ENCODE measurements at regions not wholly inside any gene's neighbourhood (a gene's known extent, or its start where the extent isn't known, plus 50 kb on each side); places are given as distances from the start of the nearest gene placed in this dataset.

DNA sequence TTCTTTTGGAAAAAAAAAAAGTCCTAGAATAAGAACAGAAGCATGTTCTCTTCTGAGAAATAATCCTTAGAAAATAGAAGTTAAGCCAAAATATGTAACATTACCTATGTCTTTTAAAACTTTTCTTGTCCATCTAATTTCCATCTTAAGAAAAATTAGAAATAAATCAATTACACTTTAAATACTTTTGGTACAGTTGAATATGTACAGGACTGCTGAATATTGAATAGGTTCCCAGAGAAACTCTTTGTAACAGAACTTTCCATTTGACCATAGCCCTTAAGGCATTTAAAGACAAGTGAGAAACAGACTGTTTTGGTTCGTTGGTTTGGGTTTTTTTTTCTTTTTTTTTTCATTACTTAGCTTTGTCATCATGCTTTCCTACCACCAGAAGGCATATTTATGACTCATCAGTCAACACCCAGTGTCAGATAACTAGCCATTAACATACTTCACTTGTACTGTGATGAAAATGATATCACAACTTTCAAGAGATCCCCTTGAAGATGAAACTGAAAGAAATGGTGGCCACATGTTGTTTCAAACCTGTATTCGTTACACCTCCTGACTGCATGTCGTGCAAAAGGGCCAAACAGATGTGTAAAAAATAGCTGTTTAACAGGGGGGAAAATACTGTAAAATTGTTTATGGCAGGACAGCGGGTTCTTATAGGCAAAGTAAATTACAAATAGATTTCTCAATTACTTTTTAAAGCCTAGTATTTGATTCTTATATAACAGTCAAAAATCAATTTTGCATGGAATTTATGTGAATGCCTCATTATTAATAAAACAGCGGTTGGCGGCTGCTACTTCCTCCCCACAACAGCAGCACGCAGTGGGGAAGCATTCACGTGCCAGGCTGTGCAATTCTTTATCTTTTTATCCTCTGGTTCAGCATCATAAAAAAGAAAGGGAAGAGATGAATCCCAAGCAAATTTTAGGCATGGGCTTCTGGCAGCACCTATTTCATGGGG lies 280.7 kb upstream of the HNRNPA3 start:
- WGBS (ENCODE audit: extremely low coverage, insufficient coverage, low lambda C conversion rate): no CpG with 5 or more reads among the region's 8 CpGs

DNA sequence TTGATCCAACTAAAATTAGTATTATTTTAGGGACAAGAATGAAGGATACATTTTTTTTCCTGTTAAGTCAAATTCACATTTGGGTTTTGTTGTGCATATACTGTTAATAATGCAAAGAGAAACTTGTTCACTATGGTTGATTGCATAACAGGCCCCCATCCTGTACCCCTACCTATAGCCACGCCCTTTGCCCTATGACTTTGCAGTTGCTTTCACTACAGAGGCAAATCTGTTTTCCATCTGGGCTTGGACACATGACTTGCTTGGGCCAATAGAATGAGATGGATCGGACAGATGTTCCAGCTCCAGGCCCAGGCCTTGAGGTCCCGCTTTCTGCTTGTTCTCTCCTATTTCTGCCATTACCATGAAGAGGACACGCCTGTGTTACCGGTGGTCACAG lies 278.5 kb upstream of the HNRNPA3 start:
- WGBS (ENCODE audit: extremely low coverage, insufficient coverage, low lambda C conversion rate): no CpG with 5 or more reads among the region's 5 CpGs

More for the DNA sequence above, 280.7 kb upstream of the HNRNPA3 start:
- no peak overlapping the region for H3K18ac ChIP-seq (ENCODE audit: low read length)
- H3K4me2 ChIP-seq (ENCODE audit: low read length): no peak overlapping the region
- no peak overlapping the region for H3K4me3 ChIP-seq (ENCODE audit: low read length)
- H3K36me3 ChIP-seq (ENCODE audit: control insufficient read depth, insufficient read depth, low read length): no peaks in the 10 kb centered on the region
- H3K9ac ChIP-seq (ENCODE audit: low read length): no peak overlapping the region
- no peak overlapping the region for H2BK15ac ChIP-seq (replicated peaks; ENCODE audit: low read depth)
- H4K8ac ChIP-seq (ENCODE audit: low read depth, low read length): no peak overlapping the region
- H4K5ac ChIP-seq (ENCODE audit: low read length): no peak overlapping the region
- no peak overlapping the region for H2AK5ac ChIP-seq (ENCODE audit: low read length)
- H3K4me1 ChIP-seq (ENCODE audit: control insufficient read depth, low read depth, low read length): no peaks in the 10 kb centered on the region
- H3K4ac ChIP-seq (ENCODE audit: low read depth, low read length): no peak overlapping the region
- peaks cover 2% of the 10 kb centered on the region for H3K27me3 ChIP-seq (ENCODE audit: insufficient read depth, low read length, poor library complexity)
- no peak overlapping the region for H2BK120ac ChIP-seq (ENCODE audit: low read depth, low read length)
- H3K27ac ChIP-seq (ENCODE audit: low read depth, low read length): no peak overlapping the region
- H3K23ac ChIP-seq (ENCODE audit: low read length): no peak overlapping the region
- DNase-seq: peak; percentile 51
- H2BK5ac ChIP-seq (ENCODE audit: low read length): no peak overlapping the region
- no peaks in the 10 kb centered on the region for H3K79me1 ChIP-seq (ENCODE audit: low read length)
- H3K79me2 ChIP-seq (ENCODE audit: control insufficient read depth, insufficient read depth, low read length): no peaks in the 10 kb centered on the region
- H3K56ac ChIP-seq (ENCODE audit: low read length): no peak overlapping the region

DNA sequence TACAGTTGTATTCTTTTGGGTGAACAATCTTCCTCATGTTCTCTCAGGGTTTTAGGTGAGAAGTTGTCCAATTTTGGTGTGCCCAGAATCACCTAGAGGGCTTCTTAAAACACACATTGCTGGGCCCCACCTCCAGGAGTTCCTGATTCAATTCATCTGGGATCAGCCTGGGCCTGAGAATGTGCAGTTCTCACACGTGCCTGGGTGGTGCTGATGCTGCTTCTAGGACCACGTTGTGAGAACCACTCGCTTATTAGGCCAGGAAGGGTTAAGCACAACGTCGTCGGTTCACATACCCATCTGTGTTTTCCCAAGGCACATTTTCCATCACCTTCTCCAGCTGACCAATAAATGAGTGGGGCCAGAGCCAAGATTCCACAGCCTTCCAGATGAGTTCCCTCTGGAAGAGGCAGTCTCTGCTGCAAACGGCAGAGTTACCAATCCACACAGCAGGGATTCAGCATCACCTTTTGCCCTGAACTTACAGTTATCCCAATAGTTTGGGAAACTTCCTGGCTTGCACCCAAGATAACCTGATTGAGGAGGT lies 277.7 kb upstream of the HNRNPA3 start:
- H4K8ac ChIP-seq (ENCODE audit: low read depth, low read length): no peak overlapping the region
- H3K9ac ChIP-seq (ENCODE audit: low read length): no peak overlapping the region
- no peak overlapping the region for H3K23ac ChIP-seq (ENCODE audit: low read length)
- H2BK120ac ChIP-seq (ENCODE audit: low read depth, low read length): no peak overlapping the region
- no peak overlapping the region for H3K4me3 ChIP-seq (ENCODE audit: low read length)
- no peak overlapping the region for H4K5ac ChIP-seq (ENCODE audit: low read length)
- H3K18ac ChIP-seq (ENCODE audit: low read length): no peak overlapping the region
- no peaks in the 10 kb centered on the region for H3K27me3 ChIP-seq (ENCODE audit: insufficient read depth, low read length, poor library complexity)
- DNase-seq: peak; percentile 18
- H2BK5ac ChIP-seq (ENCODE audit: low read length): no peak overlapping the region
- no peak overlapping the region for H3K27ac ChIP-seq (ENCODE audit: low read depth, low read length)
- no peak overlapping the region for H2AK5ac ChIP-seq (ENCODE audit: low read length)
- H3K4me2 ChIP-seq (ENCODE audit: low read length): no peak overlapping the region
- no peak overlapping the region for H3K4ac ChIP-seq (ENCODE audit: low read depth, low read length)
- no peaks in the 10 kb centered on the region for H3K79me1 ChIP-seq (ENCODE audit: low read length)
- no peaks in the 10 kb centered on the region for H3K79me2 ChIP-seq (ENCODE audit: control insufficient read depth, insufficient read depth, low read length)
- WGBS (ENCODE audit: extremely low coverage, insufficient coverage, low lambda C conversion rate): no CpG with 5 or more reads among the region's 7 CpGs
- H3K36me3 ChIP-seq (ENCODE audit: control insufficient read depth, insufficient read depth, low read length): no peaks in the 10 kb centered on the region
- H3K4me1 ChIP-seq (ENCODE audit: control insufficient read depth, low read depth, low read length): no peaks in the 10 kb centered on the region
- H3K56ac ChIP-seq (ENCODE audit: low read length): no peak overlapping the region
- H2BK15ac ChIP-seq (replicated peaks; ENCODE audit: low read depth): no peak overlapping the region

More for the DNA sequence above, 278.5 kb upstream of the HNRNPA3 start:
- no peak overlapping the region for H4K8ac ChIP-seq (ENCODE audit: low read depth, low read length)
- H3K56ac ChIP-seq (ENCODE audit: low read length): no peak overlapping the region
- H3K79me1 ChIP-seq (ENCODE audit: low read length): no peaks in the 10 kb centered on the region
- H4K5ac ChIP-seq (ENCODE audit: low read length): no peak overlapping the region
- H3K27me3 ChIP-seq (ENCODE audit: insufficient read depth, low read length, poor library complexity): no peaks in the 10 kb centered on the region
- H3K23ac ChIP-seq (ENCODE audit: low read length): no peak overlapping the region
- H3K4me2 ChIP-seq (ENCODE audit: low read length): no peak overlapping the region
- H2BK5ac ChIP-seq (ENCODE audit: low read length): no peak overlapping the region
- no peak overlapping the region for H2BK120ac ChIP-seq (ENCODE audit: low read depth, low read length)
- H3K4me1 ChIP-seq (ENCODE audit: control insufficient read depth, low read depth, low read length): no peaks in the 10 kb centered on the region
- no peaks in the 10 kb centered on the region for H3K36me3 ChIP-seq (ENCODE audit: control insufficient read depth, insufficient read depth, low read length)
- no peaks in the 10 kb centered on the region for H3K79me2 ChIP-seq (ENCODE audit: control insufficient read depth, insufficient read depth, low read length)
- H3K4ac ChIP-seq (ENCODE audit: low read depth, low read length): no peak overlapping the region
- no peak overlapping the region for H3K9ac ChIP-seq (ENCODE audit: low read length)
- no peak for DNase-seq
- H2BK15ac ChIP-seq (replicated peaks; ENCODE audit: low read depth): no peak overlapping the region
- H2AK5ac ChIP-seq (ENCODE audit: low read length): no peak overlapping the region
- no peak overlapping the region for H3K18ac ChIP-seq (ENCODE audit: low read length)
- H3K27ac ChIP-seq (ENCODE audit: low read depth, low read length): no peak overlapping the region
- no peak overlapping the region for H3K4me3 ChIP-seq (ENCODE audit: low read length)

DNA sequence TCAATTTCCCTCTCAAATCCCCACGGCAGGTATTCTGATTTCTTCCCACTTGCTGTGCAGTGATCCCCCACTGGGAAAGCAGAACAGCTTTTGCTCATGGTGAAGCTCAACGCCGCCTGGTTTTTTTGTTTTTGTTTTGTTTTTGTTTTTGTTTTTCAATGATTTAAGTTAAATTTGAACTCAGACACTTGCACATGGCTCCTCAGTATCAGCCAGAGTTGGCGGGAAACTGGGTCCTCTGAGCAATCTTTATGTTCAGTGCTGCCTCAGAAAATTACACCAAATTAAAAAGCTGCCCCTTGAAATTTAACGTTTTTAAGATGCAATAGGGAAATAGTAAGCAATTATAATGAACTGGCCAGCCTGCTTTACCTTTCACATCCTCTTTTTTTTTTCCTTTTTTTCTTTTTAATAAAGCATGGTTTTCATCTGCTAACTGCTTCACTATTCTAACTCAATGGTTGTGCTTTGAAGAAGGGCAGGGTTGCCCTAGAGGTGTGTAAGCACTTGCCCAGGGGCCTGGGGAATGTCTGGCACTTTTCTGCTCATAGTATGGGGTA lies 277.0 kb upstream of the HNRNPA3 start:
- H3K23ac ChIP-seq (ENCODE audit: low read length): no peak overlapping the region
- H4K8ac ChIP-seq (ENCODE audit: low read depth, low read length): no peak overlapping the region
- DNase-seq: no peak
- no peak overlapping the region for H3K18ac ChIP-seq (ENCODE audit: low read length)
- no peak overlapping the region for H3K4me2 ChIP-seq (ENCODE audit: low read length)
- no peak overlapping the region for H3K56ac ChIP-seq (ENCODE audit: low read length)
- no peaks in the 10 kb centered on the region for H3K27me3 ChIP-seq (ENCODE audit: insufficient read depth, low read length, poor library complexity)
- H3K4me1 ChIP-seq (ENCODE audit: control insufficient read depth, low read depth, low read length): no peaks in the 10 kb centered on the region
- no peak overlapping the region for H3K4ac ChIP-seq (ENCODE audit: low read depth, low read length)
- no peak overlapping the region for H3K4me3 ChIP-seq (ENCODE audit: low read length)
- H2BK15ac ChIP-seq (replicated peaks; ENCODE audit: low read depth): no peak overlapping the region
- H3K36me3 ChIP-seq (ENCODE audit: control insufficient read depth, insufficient read depth, low read length): no peaks in the 10 kb centered on the region
- no peak overlapping the region for H3K27ac ChIP-seq (ENCODE audit: low read depth, low read length)
- no peak overlapping the region for H3K9ac ChIP-seq (ENCODE audit: low read length)
- no peaks in the 10 kb centered on the region for H3K79me2 ChIP-seq (ENCODE audit: control insufficient read depth, insufficient read depth, low read length)
- WGBS (ENCODE audit: extremely low coverage, insufficient coverage, low lambda C conversion rate): no CpG with 5 or more reads among the region's 5 CpGs
- no peak overlapping the region for H2BK120ac ChIP-seq (ENCODE audit: low read depth, low read length)
- H2AK5ac ChIP-seq (ENCODE audit: low read length): no peak overlapping the region
- no peak overlapping the region for H2BK5ac ChIP-seq (ENCODE audit: low read length)
- H4K5ac ChIP-seq (ENCODE audit: low read length): no peak overlapping the region
- no peaks in the 10 kb centered on the region for H3K79me1 ChIP-seq (ENCODE audit: low read length)

DNA sequence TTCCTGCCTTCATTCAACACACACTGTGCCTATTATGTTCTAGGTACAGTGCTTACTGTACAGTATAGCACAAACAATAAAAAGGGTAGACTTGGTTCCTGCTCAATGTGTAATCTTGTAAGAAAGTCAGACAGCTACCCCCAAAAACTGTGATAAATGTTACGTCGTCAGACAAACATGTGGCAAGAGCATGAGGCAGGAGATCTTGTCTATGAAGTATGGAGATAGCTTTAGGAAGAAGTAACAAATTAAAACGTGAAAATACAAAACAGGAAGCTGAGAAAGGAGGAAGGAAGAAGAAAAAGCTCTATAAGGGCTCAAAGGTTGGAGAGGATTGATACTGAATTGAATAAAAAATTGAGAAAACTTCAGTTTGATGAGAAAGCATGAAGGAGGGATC lies 276.2 kb upstream of the HNRNPA3 start:
- WGBS (ENCODE audit: extremely low coverage, insufficient coverage, low lambda C conversion rate): no CpG with 5 or more reads among the region's 3 CpGs
- no peaks in the 10 kb centered on the region for H3K27me3 ChIP-seq (ENCODE audit: insufficient read depth, low read length, poor library complexity)
- no peak overlapping the region for H4K8ac ChIP-seq (ENCODE audit: low read depth, low read length)
- H3K9ac ChIP-seq (ENCODE audit: low read length): no peak overlapping the region
- H3K4me3 ChIP-seq (ENCODE audit: low read length): no peak overlapping the region
- H3K27ac ChIP-seq (ENCODE audit: low read depth, low read length): no peak overlapping the region
- no peaks in the 10 kb centered on the region for H3K36me3 ChIP-seq (ENCODE audit: control insufficient read depth, insufficient read depth, low read length)
- no peak for DNase-seq
- no peak overlapping the region for H4K5ac ChIP-seq (ENCODE audit: low read length)
- H2AK5ac ChIP-seq (ENCODE audit: low read length): no peak overlapping the region
- H3K4me1 ChIP-seq (ENCODE audit: control insufficient read depth, low read depth, low read length): no peaks in the 10 kb centered on the region
- H3K4ac ChIP-seq (ENCODE audit: low read depth, low read length): no peak overlapping the region
- H2BK5ac ChIP-seq (ENCODE audit: low read length): no peak overlapping the region
- H3K23ac ChIP-seq (ENCODE audit: low read length): no peak overlapping the region
- no peak overlapping the region for H3K56ac ChIP-seq (ENCODE audit: low read length)
- H3K79me2 ChIP-seq (ENCODE audit: control insufficient read depth, insufficient read depth, low read length): no peaks in the 10 kb centered on the region
- H2BK120ac ChIP-seq (ENCODE audit: low read depth, low read length): no peak overlapping the region
- H3K79me1 ChIP-seq (ENCODE audit: low read length): no peaks in the 10 kb centered on the region
- no peak overlapping the region for H2BK15ac ChIP-seq (replicated peaks; ENCODE audit: low read depth)
- no peak overlapping the region for H3K4me2 ChIP-seq (ENCODE audit: low read length)
- H3K18ac ChIP-seq (ENCODE audit: low read length): no peak overlapping the region
